ENCODE measurements at regions not wholly inside any gene's neighbourhood (a gene's known extent, or its start where the extent isn't known, plus 50 kb on each side); places are given as distances from the start of the nearest gene placed in this dataset.

DNA sequence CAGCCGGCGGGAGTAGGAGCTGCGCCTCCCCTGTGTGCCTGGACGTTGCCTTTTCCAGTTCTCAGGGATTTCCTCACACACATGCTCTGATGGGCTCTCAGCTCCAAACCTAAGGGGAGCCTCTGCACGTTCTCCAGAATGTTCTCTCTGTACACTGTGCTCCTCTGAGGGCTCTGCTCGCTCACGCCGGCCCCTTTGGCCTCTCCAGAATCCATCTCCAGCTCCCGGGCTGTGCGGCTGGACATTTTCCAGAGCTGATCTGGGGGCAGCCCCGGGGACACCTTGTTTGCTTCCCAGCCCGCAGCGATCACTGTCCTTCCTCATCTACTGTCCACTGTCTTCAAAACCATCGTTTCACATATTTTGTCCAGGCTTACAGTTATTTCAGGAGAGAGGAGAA is 245.4 kb upstream of the HDAC4 start:
- TF ChIP-seq, protein P1, sequence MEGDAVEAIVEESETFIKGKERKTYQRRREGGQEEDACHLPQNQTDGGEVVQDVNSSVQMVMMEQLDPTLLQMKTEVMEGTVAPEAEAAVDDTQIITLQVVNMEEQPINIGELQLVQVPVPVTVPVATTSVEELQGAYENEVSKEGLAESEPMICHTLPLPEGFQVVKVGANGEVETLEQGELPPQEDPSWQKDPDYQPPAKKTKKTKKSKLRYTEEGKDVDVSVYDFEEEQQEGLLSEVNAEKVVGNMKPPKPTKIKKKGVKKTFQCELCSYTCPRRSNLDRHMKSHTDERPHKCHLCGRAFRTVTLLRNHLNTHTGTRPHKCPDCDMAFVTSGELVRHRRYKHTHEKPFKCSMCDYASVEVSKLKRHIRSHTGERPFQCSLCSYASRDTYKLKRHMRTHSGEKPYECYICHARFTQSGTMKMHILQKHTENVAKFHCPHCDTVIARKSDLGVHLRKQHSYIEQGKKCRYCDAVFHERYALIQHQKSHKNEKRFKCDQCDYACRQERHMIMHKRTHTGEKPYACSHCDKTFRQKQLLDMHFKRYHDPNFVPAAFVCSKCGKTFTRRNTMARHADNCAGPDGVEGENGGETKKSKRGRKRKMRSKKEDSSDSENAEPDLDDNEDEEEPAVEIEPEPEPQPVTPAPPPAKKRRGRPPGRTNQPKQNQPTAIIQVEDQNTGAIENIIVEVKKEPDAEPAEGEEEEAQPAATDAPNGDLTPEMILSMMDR (IDR thresholded peaks at IDR 0.05; ENCODE audit: low read depth, low read length, missing input control), result no peak
- no peak for TF ChIP-seq RAD21 (IDR thresholded peaks at IDR 0.05)

All from liver (tissue), 3 donors.